OCI-LY3 (cell line): ENCODE measurements at regions not wholly inside any gene's neighbourhood (a gene's known extent, or its start where the extent isn't known, plus 50 kb on each side); places are given as distances from the start of the nearest gene placed in this dataset.
A peak's percentile ranks its signal among the peaks of the same experiment; 100 is the strongest.

Experiments used
- H2AFZ ChIP-seq: fragments of 200-600, 300-600 bp; shearing (Covaris generic); 2 replicates; pipeline ENCODE4 v1.6.0; 2014; ENCODE audit warnings: antibody characterized with exemption, low read depth, low read length
- H3K27ac ChIP-seq: fragments of 200-600, 300-600 bp; sonication (generic); 2 replicates; pipeline ENCODE4 v1.5.1; 2014; ENCODE audit warnings: mild to moderate bottlenecking, low read length, moderate library complexity, mixed read lengths
- H3K27me3 ChIP-seq: fragments of 200-600, 300-600 bp; sonication (generic); 2 replicates; pipeline ENCODE4 v1.6.1; 2014; ENCODE audit warnings: low read depth, low read length, mixed read lengths
- H3K36me3 ChIP-seq: fragments of 200-600, 300-600 bp; sonication (generic); replicated peaks from 2 replicates; pipeline ENCODE3; 2014; ENCODE audit warnings: low read depth, low read length, mixed read lengths
- H3K4me1 ChIP-seq: fragments of 300-600, 200-600 bp; sonication (generic); 2 replicates; pipeline ENCODE4 v1.6.1; 2014; ENCODE audit warnings: low read length, mixed read lengths
- H3K4me2 ChIP-seq: fragments of 200-600, 300-600 bp; sonication (generic); 2 replicates; pipeline ENCODE4 v1.6.1; 2014; ENCODE audit warnings: low read length, mixed read lengths
- H3K4me3 ChIP-seq: fragments of 300-600, 200-600 bp; sonication (generic); 2 replicates; pipeline ENCODE4 v1.5.1; 2014; ENCODE audit warnings: antibody characterized with exemption, mild to moderate bottlenecking, low read length, moderate library complexity
- H3K79me2 ChIP-seq: fragments of 300-600, 200-600 bp; shearing (Covaris generic); 2 replicates; pipeline ENCODE4 v1.6.1; 2014; ENCODE audit warnings: mild to moderate bottlenecking, low read length, mixed read lengths
- H3K9ac ChIP-seq: fragments of 300-600, 200-600 bp; shearing (Covaris generic); 2 replicates; pipeline ENCODE4 v1.6.0; 2014; ENCODE audit warnings: mild to moderate bottlenecking, low read length, moderate library complexity
- H3K9me3 ChIP-seq: fragments of 200-600, 300-600 bp; shearing (Covaris generic); 2 replicates; pipeline ENCODE4 v1.6.1; 2014; ENCODE audit warnings: low read length, mixed read lengths; ENCODE audit not compliant: insufficient read depth
- H4K20me1 ChIP-seq: fragments of 200-600, 300-600 bp; sonication (generic); 2 replicates; pipeline ENCODE4 v1.6.1; 2016; ENCODE audit warnings: low read length, mixed read lengths; ENCODE audit not compliant: insufficient read depth
- CTCF ChIP-seq: fragments of 200-600, 300-600 bp; sonication (generic); IDR thresholded peaks from 2 replicates; pipeline ENCODE4 v1.5.1; 2014; ENCODE audit warnings: antibody characterized with exemption, low read length, low read depth
- EZH2phosphoT487 ChIP-seq: fragments of 200-600 bp; shearing (Covaris generic); IDR thresholded peaks from 2 replicates; pipeline ENCODE4 v1.6.1; 2018; ENCODE audit warnings: antibody characterized with exemption, mixed run types, low read depth

GRCh38 chr10:4016214-4016740, 231.3 kb upstream of the KLF6 start:
- H3K79me2 ChIP-seq = no peaks in the 10 kb centered on the region
- no peak overlapping the region for H3K9ac ChIP-seq
- no peak overlapping the region for H3K4me3 ChIP-seq
- no peaks in the 10 kb centered on the region for H4K20me1 ChIP-seq
- no peak for TF ChIP-seq EZH2phosphoT487
- TF ChIP-seq CTCF = no peak
- no peak overlapping the region for H2AFZ ChIP-seq
- H3K27me3 ChIP-seq = no peaks in the 10 kb centered on the region
- H3K4me2 ChIP-seq = no peak overlapping the region
- peaks cover 30% of the 10 kb centered on the region for H3K4me1 ChIP-seq
- H3K36me3 ChIP-seq = no peaks in the 10 kb centered on the region
- no peak overlapping the region for H3K27ac ChIP-seq
- no peaks in the 10 kb centered on the region for H3K9me3 ChIP-seq

GRCh38 chr10:4013651-4014121, 228.7 kb upstream of the KLF6 start:
- Histone ChIP-seq H3K79me2 (no peaks in the 10 kb centered on the region), H4K20me1 (no peaks in the 10 kb centered on the region), H3K4me3 (peak overlapping the region; percentile 51), H3K27me3 (no peaks in the 10 kb centered on the region), H3K4me1 (peaks cover 30% of the 10 kb centered on the region), H3K36me3 (no peaks in the 10 kb centered on the region), H2AFZ (peak overlapping the region; percentile 79), H3K9ac (peak overlapping the region; percentile 48; the same call in 1 of the 2 replicates), H3K27ac (peak overlapping the region; percentile 73), H3K9me3 (no peaks in the 10 kb centered on the region), H3K4me2 (peak overlapping the region; percentile 57)
- no peak for TF ChIP-seq EZH2phosphoT487
- no peak for TF ChIP-seq CTCF

DNA sequence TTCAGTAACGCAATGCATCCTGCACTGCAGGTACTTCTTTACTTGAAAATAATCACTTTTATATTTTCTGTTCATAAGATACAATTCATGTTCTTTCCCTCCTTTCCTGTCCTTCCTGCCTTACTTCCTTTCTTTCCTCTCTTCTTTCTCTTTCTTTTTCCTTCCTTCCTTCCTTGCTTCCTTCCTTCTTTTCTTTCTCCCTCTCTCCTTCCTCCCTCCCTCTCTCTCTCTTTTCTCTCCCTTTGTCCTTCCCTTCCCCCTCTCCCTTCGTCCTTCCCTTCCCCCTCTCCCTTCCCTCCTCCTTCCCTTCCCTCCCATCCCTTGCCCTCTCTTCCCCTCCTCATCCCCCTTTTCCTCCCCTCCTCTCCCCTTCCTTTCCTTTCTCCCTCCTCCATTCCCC, 227.8 kb upstream of the KLF6 start:
- peaks cover 23% of the 10 kb centered on the region for H3K4me1 ChIP-seq
- H3K79me2 ChIP-seq = no peaks in the 10 kb centered on the region
- TF ChIP-seq EZH2phosphoT487 (no peak), CTCF (no peak)
- 0 out of 2 replicates have a peak overlapping the region, but pooled peaks have one; percentile 57 for H3K4me2 ChIP-seq
- no peaks in the 10 kb centered on the region for H4K20me1 ChIP-seq
- H3K4me3 ChIP-seq = no peak overlapping the region
- no peaks in the 10 kb centered on the region for H3K36me3 ChIP-seq
- H3K9me3 ChIP-seq = no peaks in the 10 kb centered on the region
- no peak overlapping the region for H3K27ac ChIP-seq
- H3K9ac ChIP-seq = no peak overlapping the region
- H2AFZ ChIP-seq = no peak overlapping the region
- H3K27me3 ChIP-seq = no peaks in the 10 kb centered on the region

DNA sequence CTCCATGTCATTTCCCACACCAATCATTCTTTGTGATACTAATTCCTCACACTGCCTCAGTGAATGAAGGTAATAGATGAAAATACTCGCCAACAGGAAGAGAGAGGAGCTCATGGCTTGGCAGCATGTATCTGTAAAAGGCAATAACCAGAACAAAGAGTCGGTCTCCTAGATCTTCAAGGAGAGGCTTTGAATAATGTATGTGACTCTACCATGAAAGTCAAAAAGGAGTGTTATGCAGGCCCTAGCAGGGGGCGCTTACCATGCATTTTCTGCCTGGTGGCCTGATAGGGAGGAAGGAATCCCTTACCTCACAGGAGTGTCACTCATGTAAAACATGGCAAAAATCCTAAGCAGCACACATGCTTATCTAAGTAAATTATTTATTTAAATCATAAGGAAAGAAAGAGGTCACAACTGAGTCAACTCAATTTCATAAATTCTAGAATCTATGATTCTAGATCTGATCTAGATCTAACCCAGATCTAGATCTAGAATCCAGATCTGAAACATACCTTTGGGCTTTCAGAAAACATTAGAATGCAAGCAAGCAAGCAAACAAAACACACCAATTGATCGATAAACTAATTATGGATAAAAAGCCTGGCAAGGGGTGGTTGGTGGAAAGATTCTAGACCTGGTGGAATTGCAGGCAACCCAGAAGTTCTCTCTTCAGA, 226.3 kb upstream of the KLF6 start:
- H3K27ac ChIP-seq = no peak overlapping the region
- H4K20me1 ChIP-seq = no peaks in the 10 kb centered on the region
- no peak overlapping the region for H3K9ac ChIP-seq
- H3K4me2 ChIP-seq = no peak overlapping the region
- no peaks in the 10 kb centered on the region for H3K79me2 ChIP-seq
- no peak for TF ChIP-seq EZH2phosphoT487
- no peak for TF ChIP-seq CTCF
- peaks cover 21% of the 10 kb centered on the region for H3K4me1 ChIP-seq
- no peaks in the 10 kb centered on the region for H3K9me3 ChIP-seq
- no peaks in the 10 kb centered on the region for H3K36me3 ChIP-seq
- no peak overlapping the region for H3K4me3 ChIP-seq
- no peaks in the 10 kb centered on the region for H3K27me3 ChIP-seq
- H2AFZ ChIP-seq = no peak overlapping the region
